Suppressor macrophage (primary cell): ENCODE measurements at regions not wholly inside any gene's neighbourhood (a gene's known extent, or its start where the extent isn't known, plus 50 kb on each side); places are given as distances from the start of the nearest gene placed in this dataset.

Experiments
- DNase-seq, 4 experiments: peaks; one replicate each; pipeline ENCODE4 v3.0.0-alpha.2; 2020 to 2022

GRCh38 chr4:169810325-169811323 lies 52.9 kb upstream of the HPF1 start:
- DNase-seq = peak; percentile 78 to 88 (median 82)

GRCh38 chr4:169807934-169808509 lies 50.3 kb upstream of the HPF1 start:
- peak in 1 of 4 experiments; percentile 12 for DNase-seq
